Cardiac fibroblast (primary cell): ENCODE measurements at regions not wholly inside any gene's neighbourhood (a gene's known extent, or its start where the extent isn't known, plus 50 kb on each side); places are given as distances from the start of the nearest gene placed in this dataset.

Experiments
- DNase-seq, 2 donors: peaks; one replicate each; pipeline versions ENCODE4 v3.0.0 to v3.0.0-alpha.2; 2010; ENCODE audit warnings: low read depth in 2 of 2
- H3K4me3 ChIP-seq, 2 donors: replicated peaks in 1 of 2; 1 replicate in 1 of 2; 2 replicates in 1 of 2; pipeline ENCODE4 v1.5.1; 2011; ENCODE audit warnings: low read depth in 2 of 2, low read length in 2 of 2, mild to moderate bottlenecking in 2 of 2, moderate library complexity in 1 of 2
- TF ChIP-seq, protein P1 (sequence below): IDR thresholded peaks from one replicate; pipeline ENCODE4 v1.5.1; 2011; ENCODE audit warnings: low read depth, mild to moderate bottlenecking, low read length, inconsistent platforms

DNA sequence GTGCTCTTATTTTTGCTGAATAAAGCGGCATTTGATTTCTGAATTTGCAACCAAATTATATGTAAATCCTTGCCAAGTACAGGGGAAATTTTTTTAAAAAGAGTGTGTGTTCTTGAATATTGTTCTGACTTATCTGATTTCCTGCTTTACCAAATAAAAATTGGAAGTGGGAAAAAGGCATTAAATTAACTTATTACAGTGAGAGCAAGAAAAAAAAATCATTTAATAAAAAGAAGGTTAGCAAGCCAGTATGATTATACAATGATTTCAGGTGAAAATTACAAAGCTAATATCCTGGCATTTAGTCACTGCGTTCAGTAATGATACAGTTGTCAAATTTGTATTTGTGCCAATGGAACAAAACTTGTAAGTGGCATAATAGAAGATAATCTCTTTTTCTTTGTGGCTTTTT, 82.1 kb upstream of the PPARA start:
- peak in 1 of 2 donors; percentile 63 for DNase-seq
- no peak overlapping the region for H3K4me3 ChIP-seq
- TF ChIP-seq, protein P1, sequence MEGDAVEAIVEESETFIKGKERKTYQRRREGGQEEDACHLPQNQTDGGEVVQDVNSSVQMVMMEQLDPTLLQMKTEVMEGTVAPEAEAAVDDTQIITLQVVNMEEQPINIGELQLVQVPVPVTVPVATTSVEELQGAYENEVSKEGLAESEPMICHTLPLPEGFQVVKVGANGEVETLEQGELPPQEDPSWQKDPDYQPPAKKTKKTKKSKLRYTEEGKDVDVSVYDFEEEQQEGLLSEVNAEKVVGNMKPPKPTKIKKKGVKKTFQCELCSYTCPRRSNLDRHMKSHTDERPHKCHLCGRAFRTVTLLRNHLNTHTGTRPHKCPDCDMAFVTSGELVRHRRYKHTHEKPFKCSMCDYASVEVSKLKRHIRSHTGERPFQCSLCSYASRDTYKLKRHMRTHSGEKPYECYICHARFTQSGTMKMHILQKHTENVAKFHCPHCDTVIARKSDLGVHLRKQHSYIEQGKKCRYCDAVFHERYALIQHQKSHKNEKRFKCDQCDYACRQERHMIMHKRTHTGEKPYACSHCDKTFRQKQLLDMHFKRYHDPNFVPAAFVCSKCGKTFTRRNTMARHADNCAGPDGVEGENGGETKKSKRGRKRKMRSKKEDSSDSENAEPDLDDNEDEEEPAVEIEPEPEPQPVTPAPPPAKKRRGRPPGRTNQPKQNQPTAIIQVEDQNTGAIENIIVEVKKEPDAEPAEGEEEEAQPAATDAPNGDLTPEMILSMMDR, result no peak

DNA sequence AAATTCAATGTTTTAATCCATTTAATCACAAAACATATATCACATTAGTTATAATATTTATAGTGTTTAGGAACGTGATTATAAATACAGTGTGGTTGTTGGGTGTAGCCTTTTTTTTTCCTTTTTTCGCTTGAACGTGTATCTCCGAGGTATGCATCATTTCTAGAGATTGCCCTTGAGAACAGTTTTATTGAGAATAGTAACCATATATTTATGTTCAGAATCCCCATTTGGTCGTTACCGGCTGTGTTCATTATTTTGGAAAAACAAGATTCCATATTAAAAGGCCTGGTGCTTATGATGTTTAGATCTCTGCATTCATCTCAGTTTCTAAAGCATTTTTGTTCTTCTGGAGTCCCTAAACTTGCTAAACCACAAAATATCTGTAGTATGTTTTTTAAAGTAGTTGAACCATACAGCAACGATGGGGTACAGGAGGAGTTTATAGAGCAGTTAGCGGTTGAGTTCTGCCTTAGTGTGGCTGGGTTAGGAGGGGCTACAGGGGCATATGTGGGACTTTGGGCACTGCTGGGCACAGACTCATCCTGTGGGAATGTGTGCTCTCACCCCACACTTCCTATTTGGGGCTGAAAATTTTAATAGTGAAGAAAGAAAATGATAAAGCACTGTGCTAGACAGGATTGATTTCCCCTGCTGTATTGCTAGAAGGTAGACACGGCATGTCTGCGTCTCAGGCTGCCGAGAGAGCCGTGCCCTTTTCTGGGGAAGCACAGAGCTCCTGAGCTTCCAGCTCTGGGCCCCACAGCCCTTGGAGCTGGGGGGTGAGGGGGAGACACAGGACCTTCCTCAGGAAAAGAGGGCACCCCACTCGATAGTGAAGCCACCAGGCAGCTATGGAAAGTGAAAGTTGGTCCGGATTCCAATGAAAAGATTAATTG, 81.5 kb upstream of the PPARA start:
- peak overlapping the region; percentile 65 to 68 for H3K4me3 ChIP-seq
- DNase-seq, result peak; percentile 49 to 79
- TF ChIP-seq, protein P1, result no peak

DNA sequence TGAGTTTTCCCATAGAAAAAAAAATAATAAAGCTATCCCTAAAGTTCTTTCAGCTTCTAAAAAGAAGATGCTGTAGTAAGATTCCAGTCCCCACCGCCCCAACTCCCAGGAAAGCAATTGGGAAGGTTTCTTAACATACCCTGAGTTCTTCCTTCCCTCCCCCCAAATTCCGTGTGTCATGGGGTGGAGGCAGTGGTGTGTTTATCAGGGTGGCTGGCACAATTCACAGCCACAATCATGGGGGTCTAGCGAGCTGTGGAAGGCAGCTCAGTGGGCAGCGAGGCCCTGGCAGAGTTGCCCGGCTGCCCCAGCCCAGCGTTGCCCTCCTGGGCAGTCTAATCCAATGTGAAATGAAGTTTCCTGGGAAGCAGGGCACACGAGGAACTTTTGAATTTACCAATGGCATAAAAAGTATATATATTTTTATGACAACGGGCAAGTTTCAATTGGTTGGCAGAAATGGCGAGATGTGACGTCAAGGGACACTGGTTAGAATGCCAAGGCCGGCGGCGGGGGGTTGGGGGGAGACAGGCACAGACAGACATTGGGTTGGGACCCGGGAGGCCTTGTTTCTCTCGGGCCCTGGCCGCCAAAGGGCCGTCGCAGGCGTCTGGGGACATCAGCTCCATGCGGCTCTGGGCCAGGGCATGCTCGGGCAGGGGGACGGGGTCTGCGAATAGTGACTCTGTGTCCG, 80.7 kb upstream of the PPARA start:
- TF ChIP-seq, protein P1, result no peak
- H3K4me3 ChIP-seq, result peak overlapping the region; percentile 65 to 68
- DNase-seq, result peak; percentile 95 to 96

DNA sequence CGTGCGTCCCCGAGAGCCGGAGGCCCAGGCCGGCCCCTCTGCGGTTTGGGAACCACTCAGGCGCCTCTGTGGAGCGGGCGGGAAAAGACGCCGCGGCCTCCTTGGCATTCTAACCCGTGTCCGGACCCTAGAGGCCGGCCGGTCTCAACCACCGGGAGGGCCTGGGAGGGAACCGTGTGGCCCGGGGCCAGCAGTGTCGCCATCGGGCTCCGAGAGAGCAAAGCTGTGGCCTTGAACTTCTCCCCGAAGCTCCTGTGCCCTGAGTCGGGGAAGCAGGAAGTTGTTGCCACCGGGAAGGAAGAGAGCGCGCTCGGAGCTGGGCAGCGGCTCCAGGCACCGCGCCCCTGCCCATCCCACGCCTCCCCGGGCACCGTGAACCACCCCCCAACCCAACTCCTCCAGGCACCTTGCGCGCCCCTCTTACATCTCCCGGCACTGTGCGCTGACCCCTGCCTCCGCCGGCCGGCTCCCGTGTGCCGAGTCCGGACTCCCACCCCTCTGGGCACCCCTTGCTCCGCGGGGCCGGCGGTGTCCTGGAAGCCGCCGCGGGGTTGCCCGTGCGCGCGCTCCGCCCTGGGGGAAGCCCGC, 80.0 kb upstream of the PPARA start:
- peak; percentile 74 to 79 for DNase-seq
- TF ChIP-seq, protein P1, result no peak
- H3K4me3 ChIP-seq, result peak overlapping the region; percentile 65 to 68

DNA sequence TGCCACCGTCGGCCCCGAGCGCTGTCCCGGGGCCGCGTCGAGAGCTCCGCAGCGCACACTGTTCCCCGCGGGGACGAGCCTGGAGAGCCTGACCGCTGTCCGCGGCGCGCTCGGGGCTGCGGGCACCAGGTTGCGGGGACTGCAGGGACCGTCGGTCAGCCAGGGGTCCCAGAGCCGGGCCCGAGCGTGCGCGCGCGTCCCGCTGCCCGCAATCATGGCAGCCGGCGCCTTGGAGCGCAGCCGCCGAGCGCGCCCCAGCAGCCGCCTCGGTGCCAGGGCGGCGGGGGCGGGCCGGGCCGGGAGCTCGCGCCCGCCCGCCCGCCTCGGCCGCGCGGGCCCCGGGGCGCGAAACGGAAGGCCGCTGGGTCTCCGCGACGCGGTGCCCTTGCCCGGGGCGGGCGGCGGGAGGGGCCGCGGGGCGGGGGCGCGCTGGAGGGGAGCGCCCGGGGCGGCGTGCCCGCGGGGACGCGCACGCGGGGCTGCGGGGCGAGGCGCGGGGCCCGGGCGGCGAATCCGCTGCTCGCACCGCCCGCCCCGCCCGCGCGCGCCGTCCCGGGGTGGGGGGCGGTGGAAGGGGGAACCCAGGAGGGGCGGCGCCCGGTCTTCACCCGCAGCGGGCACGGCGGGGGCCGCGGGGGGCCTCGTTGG, 79.4 kb upstream of the PPARA start:
- H3K4me3 ChIP-seq, result peak overlapping the region; percentile 65 to 72
- TF ChIP-seq, protein P1, result no peak
- peak; percentile 43 to 81 for DNase-seq

DNA sequence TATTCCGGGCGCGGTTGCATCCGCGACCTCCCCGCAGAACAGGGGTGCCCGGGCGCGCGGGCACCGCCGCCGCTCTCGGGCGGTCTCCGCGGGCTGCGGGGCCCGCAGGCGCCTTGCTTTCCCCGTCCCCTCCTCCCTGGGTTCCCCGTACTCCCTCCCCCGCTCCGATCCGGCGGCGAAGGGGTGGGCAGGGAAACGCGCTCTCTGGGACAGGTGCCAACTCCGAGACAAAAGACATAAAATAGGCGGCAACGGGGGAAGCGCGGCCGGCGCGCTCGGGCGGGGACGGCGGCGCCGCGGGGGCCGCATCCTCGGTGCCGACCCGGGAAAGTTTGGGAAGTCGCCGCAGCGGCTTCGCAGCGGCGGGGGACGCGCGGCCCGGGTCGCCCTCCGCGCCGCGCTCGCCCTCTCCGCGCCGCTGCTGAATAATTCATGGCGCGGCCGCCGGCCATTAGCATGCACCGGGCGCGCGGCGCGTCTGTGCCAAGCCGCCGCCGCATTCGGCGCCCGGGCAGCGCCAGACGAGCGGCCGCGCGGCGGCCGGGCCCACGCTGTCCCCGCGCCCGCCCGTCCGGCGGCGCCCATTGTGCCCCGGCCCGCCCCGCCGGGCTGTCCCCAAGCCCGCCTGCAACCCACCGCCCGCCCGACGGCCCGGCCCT, 78.7 kb upstream of the PPARA start:
- peak overlapping the region; percentile 71 to 72 for H3K4me3 ChIP-seq
- DNase-seq, result peak; percentile 96 to 97
- TF ChIP-seq, protein P1, result no peak
